ENCODE measurements at regions not wholly inside any gene's neighbourhood (a gene's known extent, or its start where the extent isn't known, plus 50 kb on each side); places are given as distances from the start of the nearest gene placed in this dataset.

DNA sequence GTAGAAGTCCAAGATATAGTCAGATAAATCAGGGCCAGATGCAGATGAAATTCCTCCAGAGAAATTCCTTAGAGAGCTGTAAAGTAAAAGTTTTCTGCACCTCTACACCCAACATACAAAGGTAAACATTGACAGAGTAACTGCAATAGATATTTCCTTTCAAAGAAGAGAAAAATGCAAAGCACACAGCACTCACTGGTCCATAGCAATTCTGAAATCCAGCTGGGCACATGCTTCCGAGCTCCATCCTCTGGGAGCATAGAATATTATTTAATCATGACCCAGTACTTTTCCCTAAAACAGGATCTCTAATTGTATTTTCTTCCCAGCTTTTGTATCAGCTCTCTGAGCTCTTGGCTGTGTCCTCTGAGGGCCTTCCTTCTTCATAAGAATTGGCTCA lies 239.5 kb upstream of the IRX3 start:
- TF ChIP-seq, protein P1, sequence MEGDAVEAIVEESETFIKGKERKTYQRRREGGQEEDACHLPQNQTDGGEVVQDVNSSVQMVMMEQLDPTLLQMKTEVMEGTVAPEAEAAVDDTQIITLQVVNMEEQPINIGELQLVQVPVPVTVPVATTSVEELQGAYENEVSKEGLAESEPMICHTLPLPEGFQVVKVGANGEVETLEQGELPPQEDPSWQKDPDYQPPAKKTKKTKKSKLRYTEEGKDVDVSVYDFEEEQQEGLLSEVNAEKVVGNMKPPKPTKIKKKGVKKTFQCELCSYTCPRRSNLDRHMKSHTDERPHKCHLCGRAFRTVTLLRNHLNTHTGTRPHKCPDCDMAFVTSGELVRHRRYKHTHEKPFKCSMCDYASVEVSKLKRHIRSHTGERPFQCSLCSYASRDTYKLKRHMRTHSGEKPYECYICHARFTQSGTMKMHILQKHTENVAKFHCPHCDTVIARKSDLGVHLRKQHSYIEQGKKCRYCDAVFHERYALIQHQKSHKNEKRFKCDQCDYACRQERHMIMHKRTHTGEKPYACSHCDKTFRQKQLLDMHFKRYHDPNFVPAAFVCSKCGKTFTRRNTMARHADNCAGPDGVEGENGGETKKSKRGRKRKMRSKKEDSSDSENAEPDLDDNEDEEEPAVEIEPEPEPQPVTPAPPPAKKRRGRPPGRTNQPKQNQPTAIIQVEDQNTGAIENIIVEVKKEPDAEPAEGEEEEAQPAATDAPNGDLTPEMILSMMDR (IDR thresholded peaks at IDR 0.05; ENCODE audit: control extremely low read depth, extremely low read depth, low read depth, missing control alignments), result no peak
- ChIA-PET POLR2A (no interaction called here), CTCF (interaction anchor here (0.7 kb wide), 1 partner anchor 16 kb away, joined by 3 read pairs; no protein-coding TSS in a partner anchor)
- no peak for DNase-seq (ENCODE audit: extremely low spot score)

DNA sequence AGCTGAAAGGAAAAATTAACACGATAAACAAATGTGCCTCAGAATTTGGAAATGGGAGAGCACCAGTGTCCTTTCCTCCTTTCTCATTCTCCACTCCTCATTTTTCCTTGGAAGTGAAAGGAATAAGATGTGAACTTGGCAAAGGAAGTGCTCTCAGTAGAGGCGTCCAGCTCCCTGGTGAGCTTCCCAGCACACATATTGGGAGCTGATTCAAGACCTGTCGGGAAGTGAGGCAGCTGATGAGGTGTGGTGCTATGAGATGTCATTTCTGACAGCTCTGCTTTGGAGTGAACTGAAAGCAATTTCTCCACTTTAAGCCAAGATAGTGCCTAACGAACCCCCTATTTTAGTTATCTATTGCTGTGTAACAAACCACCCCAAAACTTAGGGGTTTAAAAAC lies 238.5 kb upstream of the IRX3 start:
- ChIA-PET POLR2A (no interaction called here), CTCF (no interaction called here)
- TF ChIP-seq, protein P1 (IDR thresholded peaks at IDR 0.05; ENCODE audit: control extremely low read depth, extremely low read depth, low read depth, missing control alignments), result no peak
- DNase-seq (ENCODE audit: extremely low spot score), result no peak

DNA sequence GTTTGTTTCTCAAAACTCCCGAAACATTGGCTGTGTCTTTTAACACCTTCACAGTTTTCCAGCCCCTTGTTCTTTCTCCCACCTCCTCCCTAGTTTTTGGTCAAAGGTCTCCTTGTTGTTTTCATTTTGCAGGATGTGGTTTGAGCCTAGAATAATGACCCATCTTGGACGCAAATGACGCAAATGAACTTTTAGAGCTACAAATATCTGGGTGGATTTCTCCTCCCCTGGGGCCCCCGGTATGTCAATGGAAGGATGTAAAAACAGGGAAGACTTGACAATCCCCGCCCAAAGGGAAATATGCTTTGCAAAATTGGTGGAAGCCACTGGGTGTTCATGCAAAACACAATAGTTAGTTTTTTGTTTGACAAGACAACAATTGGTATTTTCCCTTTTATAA lies 236.0 kb upstream of the IRX3 start:
- CTCF ChIA-PET, result interaction anchor here (1.3 to 1.6 kb wide), 2 partner anchors 10 to 47 kb away, joined by 3 to 5 read pairs; no protein-coding TSS in a partner anchor
- POLR2A ChIA-PET, result no interaction called here
- TF ChIP-seq, protein P1 (IDR thresholded peaks at IDR 0.05; ENCODE audit: control extremely low read depth, extremely low read depth, low read depth, missing control alignments), result no peak

DNA sequence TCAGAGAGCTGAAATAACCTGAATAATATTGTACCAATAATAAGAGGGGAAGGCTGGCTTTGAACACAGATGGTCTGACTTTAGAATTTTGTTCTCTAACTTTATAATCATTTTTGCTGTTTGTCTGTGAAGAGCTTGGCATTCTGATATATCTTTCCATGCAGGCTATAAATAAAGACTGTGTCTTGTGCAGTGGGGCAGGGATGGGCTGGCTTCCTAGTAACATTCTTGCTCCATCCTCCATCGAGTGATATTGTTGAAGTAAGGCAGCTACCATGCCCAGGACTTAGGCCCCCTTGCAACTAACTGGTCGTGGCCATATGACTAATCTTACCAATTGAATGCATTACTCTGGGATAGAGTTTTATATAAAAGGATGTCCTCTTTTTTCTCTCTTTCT lies 234.7 kb upstream of the IRX3 start:
- TF ChIP-seq, protein P1 (IDR thresholded peaks at IDR 0.05; ENCODE audit: control extremely low read depth, extremely low read depth, low read depth, missing control alignments), result no peak
- DNase-seq (ENCODE audit: extremely low spot score), result no peak
- CTCF ChIA-PET, result interaction anchor here (0.7 to 1.3 kb wide), 3 partner anchors 18 to 46 kb away, joined by 3 read pairs; no protein-coding TSS in a partner anchor
- POLR2A ChIA-PET, result no interaction called here

More for the DNA sequence above, 236.0 kb upstream of the IRX3 start:
- DNase-seq (ENCODE audit: extremely low spot score), result no peak

DNA sequence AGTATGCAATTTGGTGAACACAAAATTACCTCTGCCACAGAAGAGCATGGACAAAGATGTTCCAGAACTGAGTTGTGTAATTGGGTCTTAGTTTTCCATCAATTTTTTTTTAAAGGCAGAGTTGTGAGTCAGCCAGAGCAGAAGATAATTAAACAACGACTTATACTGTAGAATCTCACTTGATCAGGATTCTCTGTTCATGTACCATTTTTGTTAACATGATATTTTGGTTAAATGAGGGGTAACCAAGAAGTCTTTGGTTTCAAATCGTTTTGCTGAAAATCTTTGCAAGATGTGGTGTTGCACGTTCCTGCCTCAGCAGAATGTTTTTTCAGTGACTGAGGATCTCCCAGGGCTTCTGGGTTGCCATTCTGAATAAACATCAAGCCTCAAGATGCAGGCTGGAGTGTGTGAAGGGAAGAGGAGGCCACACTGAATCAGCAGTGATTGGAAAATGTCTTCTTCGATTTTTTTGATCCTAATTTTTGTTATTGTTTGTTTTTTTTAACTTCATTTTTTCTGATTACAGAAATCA lies 232.6 kb upstream of the IRX3 start:
- DNase-seq (ENCODE audit: extremely low spot score), result no peak
- POLR2A ChIA-PET, result no interaction called here
- TF ChIP-seq, protein P1 (IDR thresholded peaks at IDR 0.05; ENCODE audit: control extremely low read depth, extremely low read depth, low read depth, missing control alignments), result no peak
- CTCF ChIA-PET, result no interaction called here

DNA sequence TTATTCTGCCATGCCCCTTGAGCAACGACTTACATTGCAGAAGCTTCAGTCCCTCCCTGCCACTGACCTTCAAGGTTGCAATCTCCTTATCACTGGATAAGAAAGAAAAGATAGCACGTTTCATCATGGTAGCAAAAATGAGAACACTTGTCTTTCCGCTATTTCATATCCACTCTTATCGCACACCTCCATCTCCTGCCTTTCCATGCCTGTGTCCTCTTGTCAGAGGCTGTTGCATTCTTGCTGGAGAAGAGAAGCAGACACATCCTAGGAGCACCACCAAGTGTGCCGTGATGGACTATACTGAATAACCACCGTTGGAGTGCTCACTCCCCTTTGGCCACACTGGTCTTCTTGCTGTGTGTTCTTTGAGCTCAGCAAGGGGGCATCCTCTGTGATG lies 230.6 kb upstream of the IRX3 start:
- TF ChIP-seq, protein P1 (IDR thresholded peaks at IDR 0.05; ENCODE audit: control extremely low read depth, extremely low read depth, low read depth, missing control alignments), result no peak
- no peak for DNase-seq (ENCODE audit: extremely low spot score)
- POLR2A ChIA-PET, result no interaction called here
- CTCF ChIA-PET, result no interaction called here

Data from GM10248 (cell line).